Upper lobe of left lung (tissue), 4 donors: ENCODE measurements at regions not wholly inside any gene's neighbourhood (a gene's known extent, or its start where the extent isn't known, plus 50 kb on each side); places are given as distances from the start of the nearest gene placed in this dataset.

Experiments used
- CTCF ChIP-seq, 6 experiments: fragments of 450-650 bp in 4 of 6; fragments of 200-600 bp in 2 of 6; sonication (generic) in 2 of 6; IDR thresholded peaks; one replicate each; pipeline ENCODE4 v1.5.1; 2016 to 2019; ENCODE audit warnings: antibody characterized with exemption in 6 of 6
- POLR2A ChIP-seq, 4 donors: fragments of 450-650 bp; IDR thresholded peaks; one replicate each; pipeline ENCODE4 v1.5.1; 2016 to 2017; ENCODE audit warnings: antibody characterized with exemption in 4 of 4, mild to moderate bottlenecking in 2 of 4
- POLR2AphosphoS5 ChIP-seq, 2 donors: sonication (generic); formaldehyde crosslinking; IDR thresholded peaks; one replicate each; pipeline ENCODE4 v1.5.1; 2017; ENCODE audit warnings: antibody characterized with exemption in 2 of 2

- TF ChIP-seq CTCF (IDR thresholded peaks at IDR 0.05) (no peak), POLR2A (IDR thresholded peaks at IDR 0.05) (no peak), POLR2AphosphoS5 (IDR thresholded peaks at IDR 0.05) (no peak)
Observed at GRCh38 chr2:57210855-57211254, 835.8 kb upstream of the VRK2 start.
